IPS-NIHi11 (cell line): ENCODE measurements at regions not wholly inside any gene's neighbourhood (a gene's known extent, or its start where the extent isn't known, plus 50 kb on each side); places are given as distances from the start of the nearest gene placed in this dataset.

ENCODE experiments used
- DNase-seq: peaks from one replicate; pipeline ENCODE4 v3.0.0; 2012; ENCODE audit warnings: mixed read lengths, low spot score

DNA sequence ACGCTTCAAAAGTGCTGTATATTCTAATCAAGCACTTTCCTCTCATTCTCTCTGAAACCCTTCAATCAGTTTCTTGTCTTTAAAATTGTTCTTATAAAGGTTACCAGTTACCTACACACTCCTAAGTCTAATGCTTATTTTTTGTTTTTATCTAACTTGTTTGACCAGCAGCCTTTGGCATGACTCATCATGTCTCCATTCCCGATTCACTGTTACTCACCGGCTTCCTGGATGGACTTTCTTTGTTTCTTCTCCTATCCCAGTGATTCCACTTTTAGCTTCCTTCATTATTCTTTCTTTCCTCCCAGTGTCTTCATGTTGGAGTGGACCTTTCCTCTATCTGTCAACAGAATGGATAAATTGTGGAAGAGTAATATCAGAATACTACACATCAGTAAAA lies 368.6 kb upstream of the CCDC196 start:
- no peak for DNase-seq

DNA sequence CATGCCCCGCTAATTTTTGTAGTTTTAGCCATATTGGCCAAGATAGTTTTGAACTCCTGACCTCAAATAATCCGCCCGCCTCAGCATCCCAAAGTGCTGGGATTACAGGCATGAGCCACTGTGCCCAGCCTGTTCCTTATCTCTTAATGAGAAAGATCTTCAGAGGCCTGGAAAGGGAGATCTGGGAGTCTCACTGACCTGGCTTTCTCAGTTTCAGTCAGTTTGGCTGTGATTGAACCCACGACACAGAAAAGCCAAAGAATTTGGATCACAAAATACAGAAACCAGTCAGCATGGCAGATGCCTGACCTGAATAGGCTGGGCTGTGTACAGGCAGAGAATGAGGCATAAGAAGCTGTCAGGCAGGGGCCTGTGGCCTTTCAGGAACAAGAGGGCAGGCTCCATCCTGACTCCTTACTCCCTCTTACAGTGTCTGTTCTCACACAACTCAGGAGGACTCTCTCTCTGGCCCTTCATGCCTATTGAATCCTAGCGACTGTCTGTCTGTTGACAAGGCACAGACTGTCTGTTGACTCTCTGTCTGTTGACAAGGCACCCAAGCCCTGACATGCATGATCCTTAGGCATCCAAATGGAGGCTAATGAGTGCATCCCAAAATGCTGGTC lies 366.5 kb upstream of the CCDC196 start:
- DNase-seq: no peak

DNA sequence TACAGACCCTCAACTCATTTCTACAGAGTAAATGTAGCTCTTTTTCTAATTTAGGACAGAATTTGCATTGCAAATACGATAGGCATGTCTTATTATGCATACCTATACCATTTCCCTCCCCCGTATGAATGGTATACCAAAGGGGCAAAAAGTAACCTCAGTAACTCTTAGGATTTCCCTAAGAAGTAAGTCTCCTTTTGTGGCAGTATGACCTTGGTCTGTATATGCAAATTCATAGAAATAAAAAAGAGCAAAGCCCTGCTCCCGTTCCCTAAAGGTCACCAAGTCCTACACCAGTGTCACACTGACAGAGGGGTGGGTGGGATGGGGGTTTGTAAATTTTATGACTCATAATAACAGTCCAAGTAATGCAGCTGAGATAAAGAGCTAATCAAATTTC lies 365.8 kb upstream of the CCDC196 start:
- DNase-seq: no peak

DNA sequence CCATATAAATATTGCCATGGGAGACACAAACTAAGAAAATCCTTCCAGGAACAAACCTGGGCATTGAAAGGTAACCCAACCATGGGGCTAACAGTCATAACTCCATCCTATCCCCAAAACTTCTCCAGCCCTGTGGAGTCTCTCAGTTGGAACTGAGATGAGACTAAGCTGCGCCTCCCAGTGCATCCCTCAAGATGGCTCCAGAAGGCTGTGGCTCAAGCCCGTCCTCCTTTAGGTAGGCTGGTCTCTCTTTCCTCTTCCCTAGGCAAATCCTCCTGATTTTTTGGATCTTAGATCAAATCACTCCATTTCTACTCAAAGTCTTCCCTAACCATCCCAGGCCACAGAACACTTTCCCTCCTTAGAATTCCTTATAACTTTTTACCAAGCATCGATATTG lies 364.3 kb upstream of the CCDC196 start:
- DNase-seq: no peak

DNA sequence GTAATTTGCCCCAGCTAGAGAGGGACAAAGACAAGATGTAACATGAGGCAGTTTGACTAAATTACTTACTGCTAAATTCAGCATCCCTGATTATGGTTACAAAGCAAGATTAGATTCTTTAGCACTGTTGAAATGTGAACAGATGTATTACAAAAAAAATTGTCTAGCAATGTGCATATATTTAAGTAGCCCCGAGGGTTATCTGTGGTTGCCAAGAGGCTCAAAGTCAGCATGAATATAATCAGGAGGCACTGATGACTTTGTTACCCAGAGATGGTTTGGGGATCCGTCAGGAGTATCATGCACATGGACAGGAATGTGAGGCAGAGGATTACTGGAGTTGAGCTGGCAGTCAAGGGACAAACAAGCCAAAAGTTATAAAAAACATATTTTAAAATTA lies 356.9 kb upstream of the CCDC196 start:
- no peak for DNase-seq

DNA sequence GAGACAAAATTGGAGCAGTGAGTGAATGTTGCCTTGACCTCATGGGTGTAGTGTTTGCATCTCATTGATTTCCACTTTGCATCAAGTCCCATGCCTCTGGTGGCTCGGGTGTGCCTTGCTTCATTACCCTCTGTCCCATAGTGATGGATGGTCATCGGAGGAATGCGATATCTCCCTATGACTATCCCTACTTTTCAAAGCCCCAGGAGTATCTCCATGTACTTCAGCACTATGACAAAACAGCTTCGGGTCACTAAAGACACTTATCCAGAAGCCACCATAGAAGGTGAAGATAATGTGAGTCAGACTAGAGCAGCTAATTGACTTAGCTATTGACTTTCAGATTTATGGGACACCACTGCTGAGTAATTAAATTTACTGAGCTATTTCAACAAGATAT lies 355.1 kb upstream of the CCDC196 start:
- no peak for DNase-seq

DNA sequence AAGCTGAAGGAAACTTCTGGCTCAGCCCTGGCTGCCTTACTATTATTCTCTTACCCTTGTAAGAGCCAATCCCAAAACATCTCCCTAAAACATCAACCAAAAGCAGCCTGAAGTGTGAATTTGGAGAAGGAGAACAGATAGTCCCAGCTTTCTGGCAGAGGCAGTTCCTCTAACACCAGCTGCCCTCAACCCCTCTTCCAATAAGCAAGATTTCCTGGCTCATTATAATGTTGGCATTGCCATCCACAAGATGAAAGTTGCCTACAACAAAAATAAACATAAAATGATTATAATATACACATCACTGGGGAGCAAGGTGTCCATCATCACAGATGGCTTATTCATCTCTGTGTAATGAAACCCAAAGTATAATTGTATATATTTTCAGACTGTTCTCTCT lies 352.5 kb upstream of the CCDC196 start:
- DNase-seq: no peak

DNA sequence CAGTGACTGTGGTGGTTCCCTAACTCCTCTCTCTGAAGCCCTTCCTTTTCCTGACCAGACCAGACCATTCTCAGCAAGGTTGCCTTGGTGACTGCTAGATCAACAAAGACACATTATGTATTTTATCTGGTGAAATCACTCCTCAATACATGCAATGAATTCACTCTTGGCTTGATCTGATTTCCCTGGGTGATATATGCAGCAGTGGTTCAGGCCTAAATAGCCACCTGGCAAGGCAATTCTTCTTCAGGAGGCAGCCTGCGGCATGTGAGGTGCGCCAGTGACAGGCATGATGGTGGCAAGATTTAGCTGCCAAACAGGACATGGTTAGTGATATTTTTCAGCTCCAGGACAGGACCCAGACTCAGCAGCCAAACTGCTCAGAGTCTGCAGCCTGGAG lies 350.3 kb upstream of the CCDC196 start:
- no peak for DNase-seq

DNA sequence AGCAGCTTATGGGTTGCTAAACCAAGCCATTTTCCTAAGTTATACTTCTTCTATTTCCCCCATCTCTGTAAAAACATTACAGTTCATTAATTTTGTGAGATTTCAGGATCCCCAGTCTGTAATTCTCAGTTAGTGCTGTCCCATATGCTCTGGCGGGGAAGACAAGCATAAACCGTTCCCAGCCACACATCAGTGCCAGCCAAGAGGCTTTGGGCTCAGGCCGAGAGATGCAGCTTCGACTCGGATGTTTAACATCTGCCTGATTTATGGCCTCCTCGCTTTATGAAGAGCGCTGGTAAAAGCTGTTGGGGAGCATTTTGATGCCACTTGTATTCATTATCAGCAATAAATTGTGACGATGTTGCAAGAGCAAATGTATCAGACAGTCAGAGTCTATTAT lies 349.1 kb upstream of the CCDC196 start:
- DNase-seq: no peak

DNA sequence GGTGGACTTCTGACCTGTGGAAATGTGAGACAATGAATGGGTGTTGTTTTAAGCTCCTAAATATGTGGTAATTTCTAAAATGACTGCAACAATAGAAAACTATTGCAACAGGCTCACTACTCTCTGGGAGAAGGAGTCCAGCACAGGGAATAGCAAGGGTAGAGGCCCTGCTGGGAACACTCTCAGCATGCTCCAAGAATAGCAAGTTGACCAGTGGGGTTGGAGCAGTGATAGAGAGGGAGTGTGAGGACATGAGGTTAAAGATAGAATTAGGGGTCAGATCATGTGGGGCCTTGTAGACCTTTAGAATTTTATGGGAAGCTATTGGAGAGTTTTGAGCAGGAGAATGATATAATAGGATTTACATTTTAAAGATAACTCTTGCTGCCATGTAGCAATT lies 346.7 kb upstream of the CCDC196 start:
- no peak for DNase-seq

DNA sequence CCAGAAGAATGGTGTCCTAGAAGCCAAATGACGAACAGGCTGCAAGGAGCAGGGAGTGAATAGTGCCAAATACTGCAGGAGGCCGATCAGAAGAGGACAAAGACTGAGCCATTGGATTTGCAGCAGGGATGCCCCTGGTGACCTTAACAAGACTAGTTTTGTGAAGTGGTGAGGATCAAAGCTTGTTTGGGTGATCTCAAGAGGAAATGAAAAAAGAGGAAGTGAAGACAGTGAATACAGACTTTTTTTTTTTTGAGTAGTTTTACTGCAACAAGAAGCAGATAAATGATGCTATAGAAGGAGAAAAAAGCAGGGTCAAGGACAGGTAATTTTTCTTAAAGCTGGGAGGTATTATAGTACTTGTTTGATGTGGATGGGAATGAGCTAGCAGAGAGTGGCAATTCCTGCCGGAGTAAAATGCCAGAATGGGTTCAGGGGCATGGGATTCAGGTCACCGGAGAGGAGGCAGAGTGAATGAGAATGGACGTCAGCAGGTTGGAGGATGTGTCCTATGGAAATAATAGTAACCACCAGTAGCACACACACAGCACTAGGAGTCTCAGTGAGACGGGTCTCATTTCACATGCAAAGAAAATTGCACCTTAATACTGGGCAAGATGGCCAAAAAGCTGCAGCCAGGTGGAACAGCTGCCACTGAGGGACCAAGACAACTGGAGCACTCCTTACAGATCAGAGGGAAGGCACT lies 345.8 kb upstream of the CCDC196 start:
- DNase-seq: no peak

DNA sequence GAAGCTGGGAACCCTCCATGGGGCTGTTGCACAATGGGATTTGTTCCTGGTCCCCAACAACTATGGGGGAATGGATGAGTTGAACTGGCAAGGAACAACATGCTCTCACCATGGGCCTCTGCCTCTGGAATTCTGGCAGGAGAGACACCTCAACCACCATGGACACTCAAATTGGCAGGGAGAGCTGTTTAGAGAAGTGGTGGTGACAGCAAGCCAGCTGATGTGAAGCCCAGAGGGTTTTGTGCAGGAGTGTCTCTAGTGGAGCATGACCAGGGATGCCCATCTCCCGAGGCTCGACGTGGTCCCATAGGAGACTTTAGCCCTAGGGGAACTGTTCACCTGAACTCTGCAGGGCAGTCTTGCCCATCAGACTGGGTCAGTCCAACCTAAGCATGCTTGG lies 345.2 kb upstream of the CCDC196 start:
- no peak for DNase-seq

DNA sequence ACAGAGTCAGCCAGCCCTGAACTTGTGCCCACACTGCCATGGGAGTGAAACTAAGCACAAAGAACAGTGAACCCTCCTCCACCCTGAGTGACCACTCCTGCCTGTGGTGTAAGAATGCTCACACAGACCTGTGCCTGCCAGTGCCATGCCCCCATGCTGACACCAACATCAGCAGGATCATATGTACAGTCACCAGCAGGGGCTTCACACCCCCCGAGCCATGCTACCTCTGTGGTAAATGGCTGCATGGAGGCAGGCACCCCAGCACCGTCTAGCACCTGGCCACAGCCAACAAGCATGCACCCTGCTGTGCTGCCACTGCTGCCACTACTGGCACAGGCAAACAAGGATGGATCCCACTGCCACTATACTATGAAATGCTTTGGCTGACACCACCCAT lies 344.4 kb upstream of the CCDC196 start:
- DNase-seq: no peak

DNA sequence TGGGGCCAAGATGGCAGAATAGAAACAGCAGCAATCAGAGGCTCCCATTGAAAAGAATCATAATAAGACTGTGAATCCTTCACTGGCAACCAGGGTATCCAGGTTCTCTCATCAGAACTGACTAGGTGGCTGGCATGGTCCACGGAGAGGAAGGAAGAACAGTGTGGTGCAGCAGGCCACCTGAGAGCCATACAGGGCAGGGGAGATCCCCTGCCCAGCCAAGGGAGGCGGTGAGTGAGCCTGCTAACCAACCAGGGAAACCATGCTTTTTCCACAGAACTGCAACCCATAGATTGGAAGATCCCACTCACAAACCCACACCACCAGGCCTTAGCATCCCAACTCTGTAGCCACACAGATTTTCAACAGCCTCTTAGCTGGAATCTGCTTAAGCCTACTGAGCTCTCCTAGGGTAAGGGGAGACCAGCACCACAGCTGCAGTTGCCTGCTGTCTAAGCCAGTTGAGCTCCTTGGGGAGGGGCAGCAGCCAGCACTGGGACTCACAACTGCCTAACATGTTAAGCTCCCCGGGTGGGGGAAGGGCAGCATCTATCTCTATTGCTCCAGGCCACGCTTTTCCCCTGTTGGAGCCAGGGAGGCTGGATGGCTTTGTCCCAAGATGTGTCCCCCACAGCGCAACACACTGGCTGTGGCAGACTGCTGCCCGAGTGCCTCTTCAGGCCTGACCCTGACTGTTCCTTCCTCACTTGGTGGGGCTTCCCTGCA lies 342.6 kb upstream of the CCDC196 start:
- no peak for DNase-seq

DNA sequence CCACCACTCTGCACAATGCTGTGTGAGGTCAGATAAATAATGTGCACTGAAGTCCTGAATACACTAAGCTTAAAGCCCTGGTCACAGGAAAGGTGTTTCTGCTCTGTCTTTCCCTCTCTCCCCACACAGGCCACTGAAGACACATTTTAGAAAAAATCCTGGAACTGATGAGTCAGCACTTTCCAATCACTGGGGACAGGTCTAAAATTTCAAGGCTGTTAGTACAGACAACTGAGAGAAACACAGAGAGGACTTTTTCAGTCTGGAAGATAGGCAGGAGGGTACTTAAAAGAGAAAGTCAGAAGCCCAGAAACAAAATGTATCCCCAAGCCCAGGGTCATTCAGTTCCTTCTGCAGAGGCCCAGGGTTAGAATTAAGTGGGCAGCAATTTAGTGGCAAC lies 333.9 kb upstream of the CCDC196 start:
- DNase-seq: no peak

DNA sequence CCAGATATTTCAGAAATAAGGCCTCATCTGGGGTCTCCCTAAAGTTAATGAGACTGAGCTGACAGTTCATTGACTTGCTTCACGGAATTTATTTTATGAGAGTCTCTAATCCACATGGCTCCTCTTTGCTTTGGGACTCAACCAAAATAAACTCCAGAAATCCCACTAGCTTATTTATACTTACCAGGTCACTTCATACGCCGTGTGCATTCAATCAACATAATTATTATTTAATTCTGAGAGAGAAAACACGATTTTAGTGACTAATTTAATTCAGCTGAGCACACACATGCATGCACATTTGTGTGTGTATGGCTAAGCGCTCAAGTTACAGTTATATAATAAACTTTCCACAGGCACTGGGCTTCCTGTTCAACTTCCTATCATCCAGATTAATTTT lies 333.4 kb upstream of the CCDC196 start:
- DNase-seq: no peak

DNA sequence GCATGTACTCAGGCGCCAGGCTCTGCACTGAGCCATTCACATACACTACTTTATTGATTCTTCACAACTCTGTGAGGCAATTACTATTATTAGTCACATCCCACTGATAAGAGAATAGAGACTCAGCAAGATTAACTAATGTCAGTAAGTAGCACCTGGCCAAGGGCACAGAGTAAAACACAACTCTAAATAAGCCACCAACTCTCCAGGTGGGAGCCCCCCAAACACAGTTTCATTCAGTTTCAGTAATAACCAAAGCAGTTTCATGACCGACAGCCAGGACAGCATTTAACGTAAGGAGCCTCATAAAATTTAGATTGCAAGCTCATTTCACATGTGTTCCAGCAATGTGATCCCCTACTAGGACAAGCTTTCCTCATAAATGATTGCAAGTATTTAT lies 323.1 kb upstream of the CCDC196 start:
- DNase-seq: no peak

DNA sequence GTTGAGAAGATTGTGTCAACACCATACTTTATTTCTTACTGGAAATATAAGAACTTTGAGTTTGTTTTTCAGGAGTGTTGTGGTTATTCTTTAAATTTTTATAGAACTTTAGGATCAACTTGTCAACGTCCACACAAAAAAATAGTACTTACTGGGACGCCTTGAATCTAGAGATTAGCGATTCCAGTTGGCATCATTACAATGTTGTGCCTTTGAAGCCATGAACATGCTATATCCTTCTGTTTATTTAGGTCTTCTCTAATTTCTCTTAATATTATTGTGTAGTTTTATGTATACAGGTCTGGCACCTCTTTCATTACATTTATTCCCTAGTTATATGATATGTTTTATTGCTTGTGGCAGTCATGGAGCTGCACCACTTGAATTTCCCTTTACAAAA lies 320.8 kb upstream of the CCDC196 start:
- no peak for DNase-seq

DNA sequence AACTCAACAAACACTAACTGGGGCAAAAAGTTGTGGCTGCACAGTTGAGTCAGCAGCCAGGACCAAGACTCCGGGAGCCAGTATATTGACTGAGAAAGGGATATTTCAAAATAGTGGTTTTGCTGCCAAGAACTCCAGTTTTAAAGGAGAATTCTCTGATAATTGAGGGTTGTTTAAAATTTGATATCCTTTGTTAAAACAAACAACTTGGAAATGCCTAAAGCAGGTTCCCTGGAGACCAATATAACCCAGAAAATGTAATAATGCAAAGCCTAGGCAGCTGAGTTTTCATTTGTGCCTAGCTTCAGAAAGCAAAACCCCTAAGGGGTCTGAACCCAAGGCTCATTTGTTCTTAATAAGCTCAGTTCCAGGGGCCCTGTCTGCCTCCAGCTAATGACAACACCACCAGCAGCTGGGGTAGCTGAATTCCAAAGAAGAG lies 311.7 kb upstream of the CCDC196 start:
- DNase-seq: no peak

DNA sequence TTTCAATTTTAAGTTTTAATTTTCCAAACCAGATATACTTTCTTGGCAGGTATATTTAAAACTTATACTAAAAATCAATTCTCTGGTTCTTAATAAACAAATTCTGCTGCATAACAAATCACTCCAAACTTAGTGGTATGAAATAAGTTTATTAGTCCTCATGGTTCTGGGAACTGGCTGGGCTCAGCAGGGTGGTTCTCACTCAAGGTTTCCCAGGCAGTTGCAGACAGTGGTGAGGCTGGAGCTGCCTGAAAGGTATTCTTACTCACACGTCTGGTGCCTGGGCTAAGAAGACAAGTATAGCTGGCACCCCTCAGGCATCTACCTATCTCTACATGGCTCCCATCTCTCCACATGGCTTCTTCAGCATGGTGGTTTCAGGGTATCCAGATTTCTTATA lies 308.2 kb upstream of the CCDC196 start:
- no peak for DNase-seq

DNA sequence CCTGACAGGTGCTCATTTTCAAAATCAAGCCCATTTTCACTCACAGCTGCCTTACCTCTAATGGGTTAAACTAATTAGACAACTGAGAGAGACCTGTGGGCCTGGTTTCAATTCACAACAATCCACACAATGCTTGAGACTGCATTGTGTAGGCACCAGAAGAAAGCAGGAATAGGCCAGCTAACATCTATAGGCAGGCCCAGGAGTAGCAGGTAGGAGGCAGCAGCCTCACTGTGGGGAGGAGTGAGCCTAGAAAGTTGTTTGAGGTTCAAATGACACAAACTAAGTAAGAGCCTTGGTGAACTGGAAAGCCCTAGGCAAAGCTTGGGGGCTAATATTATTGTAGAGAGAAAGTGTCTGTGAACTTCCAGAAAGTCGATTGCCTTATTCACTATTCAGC lies 289.5 kb upstream of the CCDC196 start:
- DNase-seq: no peak

DNA sequence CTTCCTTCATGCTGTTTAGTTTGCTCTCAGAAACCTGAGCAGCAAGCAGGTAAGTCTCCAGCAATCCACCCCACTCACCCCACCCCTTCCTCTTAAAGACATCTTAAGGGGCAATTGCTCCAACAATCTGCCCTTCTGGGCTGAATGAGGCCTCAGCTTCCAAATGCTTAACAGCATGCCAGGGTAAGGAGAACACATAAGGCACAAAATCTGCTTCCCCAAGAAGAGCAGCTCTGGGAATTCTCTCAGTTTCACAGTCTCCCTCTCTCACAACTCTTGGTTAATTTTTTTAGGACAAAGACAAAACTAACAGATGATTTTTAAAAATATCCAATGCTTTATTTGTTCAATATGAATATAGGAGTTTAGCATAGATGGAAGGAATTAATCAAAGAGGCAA lies 288.9 kb upstream of the CCDC196 start:
- no peak for DNase-seq

DNA sequence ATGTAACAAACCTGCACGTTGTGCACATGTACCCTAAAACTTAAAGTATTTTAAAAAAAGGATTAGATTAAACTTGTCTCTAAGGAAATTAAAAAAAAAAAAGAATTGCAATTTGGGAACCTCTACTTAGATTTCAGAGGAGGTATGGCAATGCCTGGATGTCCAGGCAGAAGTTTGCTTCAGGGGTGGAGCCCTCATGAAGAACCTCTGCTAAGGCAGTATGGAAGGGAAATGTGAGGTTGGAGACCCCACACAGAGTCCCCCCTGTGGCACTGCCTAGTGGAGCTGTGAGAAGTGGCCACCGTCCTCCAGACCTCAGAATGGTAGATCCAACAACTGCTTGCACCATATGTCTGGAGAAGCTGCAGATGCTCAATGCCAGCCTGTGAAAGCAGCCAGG lies 279.6 kb upstream of the CCDC196 start:
- no peak for DNase-seq

DNA sequence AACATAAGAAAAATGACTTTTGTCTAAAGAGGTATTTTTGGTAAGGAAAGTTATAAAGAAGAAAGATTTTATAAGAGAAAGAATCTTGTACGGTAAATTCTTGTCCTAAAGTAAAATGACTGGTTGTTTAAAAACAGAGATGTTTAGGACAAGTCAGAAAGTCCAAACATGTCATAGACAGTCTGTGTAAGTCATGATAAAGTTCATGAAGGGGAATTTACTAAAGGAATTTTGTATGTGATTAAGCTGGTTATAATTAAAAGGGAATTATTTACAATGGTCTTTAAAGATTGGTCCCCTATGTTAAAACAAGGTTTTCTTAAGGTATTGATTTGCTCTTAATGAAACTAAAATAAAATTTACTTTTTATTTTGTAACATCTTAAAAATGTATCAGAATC lies 269.4 kb upstream of the CCDC196 start:
- no peak for DNase-seq
